Astrocyte (in vitro differentiated cells and primary cell): ENCODE measurements at regions not wholly inside any gene's neighbourhood (a gene's known extent, or its start where the extent isn't known, plus 50 kb on each side); places are given as distances from the start of the nearest gene placed in this dataset.

Experiments used
- DNase-seq: peaks from one replicate; pipeline ENCODE4 v3.0.0-alpha.2; 2010; ENCODE audit warnings: low read depth
- FAIRE-seq: peaks from 2 replicates; lab custom pipeline; 2011; peaks lifted over from hg19 to GRCh38; lab: Jason Lieb, UNC
- H2AFZ ChIP-seq: 2 replicates; pipeline ENCODE4 v1.6.0; 2012; ENCODE audit warnings: low read depth, low read length, inconsistent platforms
- H3K27ac ChIP-seq: 2 replicates; pipeline ENCODE4 v1.5.1; 2011; ENCODE audit warnings: low read depth, low read length, inconsistent platforms
- H3K27me3 ChIP-seq: 2 replicates; pipeline ENCODE4 v1.6.0; 2011; ENCODE audit warnings: low read length, inconsistent platforms; ENCODE audit not compliant: insufficient read depth
- H3K36me3 ChIP-seq: 2 replicates; pipeline ENCODE4 v1.5.1; 2011; ENCODE audit warnings: low read length, inconsistent platforms; ENCODE audit not compliant: insufficient read depth
- H3K4me1 ChIP-seq: 2 replicates; pipeline ENCODE4 v1.5.1; 2011; ENCODE audit warnings: low read length, inconsistent platforms; ENCODE audit not compliant: insufficient read depth
- H3K4me2 ChIP-seq: 2 replicates; pipeline ENCODE4 v1.6.0; 2012; ENCODE audit warnings: low read length, inconsistent platforms
- H3K4me3 ChIP-seq: 2 replicates; pipeline ENCODE4 v1.5.1; 2011; ENCODE audit warnings: low read depth, mild to moderate bottlenecking, low read length, inconsistent platforms; ENCODE audit not compliant: insufficient read depth
- H3K79me2 ChIP-seq: 2 replicates; pipeline ENCODE4 v1.6.0; 2012; ENCODE audit warnings: mild to moderate bottlenecking, low read length, inconsistent platforms; ENCODE audit not compliant: insufficient read depth
- H3K9ac ChIP-seq: 2 replicates; pipeline ENCODE4 v1.6.0; 2012; ENCODE audit warnings: mild to moderate bottlenecking, low read length, inconsistent platforms
- H3K9me3 ChIP-seq: 2 replicates; pipeline ENCODE4 v1.5.1; 2012; ENCODE audit warnings: low read depth, mild to moderate bottlenecking, low read length, inconsistent platforms; ENCODE audit not compliant: insufficient read depth
- H4K20me1 ChIP-seq: 2 replicates; pipeline ENCODE4 v1.6.0; 2012; ENCODE audit warnings: low read length, inconsistent platforms; ENCODE audit not compliant: insufficient read depth
- H3K27ac Mint-ChIP-seq: one replicate; pipeline ENCODE4 v1.8.0; 2021; ENCODE audit warnings: mild to moderate bottlenecking, mixed read lengths; ENCODE audit not compliant: unreplicated experiment
- H3K27me3 Mint-ChIP-seq: one replicate; pipeline ENCODE4 v1.8.0; 2021; ENCODE audit warnings: low read depth, mixed read lengths; ENCODE audit not compliant: unreplicated experiment
- H3K36me3 Mint-ChIP-seq: one replicate; pipeline ENCODE4 v1.8.0; 2021; ENCODE audit warnings: low read depth, mixed read lengths; ENCODE audit not compliant: unreplicated experiment
- H3K4me1 Mint-ChIP-seq: one replicate; pipeline ENCODE4 v1.8.0; 2021; ENCODE audit warnings: low read depth, mixed read lengths; ENCODE audit not compliant: unreplicated experiment
- H3K4me3 Mint-ChIP-seq: one replicate; pipeline ENCODE4 v1.8.0; 2021; ENCODE audit warnings: mild to moderate bottlenecking, moderate library complexity, mixed read lengths; ENCODE audit not compliant: unreplicated experiment
- H3K9me3 Mint-ChIP-seq: one replicate; pipeline ENCODE4 v1.8.0; 2021; ENCODE audit warnings: mild to moderate bottlenecking, mixed read lengths; ENCODE audit not compliant: unreplicated experiment
- CTCF ChIP-seq: IDR thresholded peaks from 2 replicates; pipeline ENCODE4 v1.5.1; 2011; ENCODE audit warnings: low read depth, mild to moderate bottlenecking, inconsistent platforms, low read length, moderate library complexity; ENCODE audit not compliant: insufficient read depth
- EZH2 ChIP-seq: IDR thresholded peaks from 2 replicates; pipeline ENCODE4 v1.6.1; 2012; ENCODE audit warnings: mild to moderate bottlenecking, low read length, inconsistent platforms; ENCODE audit not compliant: insufficient read depth

GRCh38 chr22:22796724-22797123, 90.9 kb upstream of the IGLL5 start:
- FAIRE-seq (no peak), DNase-seq (no peak)
- TF ChIP-seq CTCF = no peak
- no peak for TF ChIP-seq EZH2
- Mint-ChIP-seq H3K27ac (no peak overlapping the region), H3K36me3 (no peaks in the 10 kb centered on the region), H3K4me3 (no peak overlapping the region), H3K9me3 (no peaks in the 10 kb centered on the region), H3K4me1 (peaks cover 4% of the 10 kb centered on the region), H3K27me3 (peaks cover 47% of the 10 kb centered on the region)
- Histone ChIP-seq H3K27me3 (no peaks in the 10 kb centered on the region), H3K4me1 (no peaks in the 10 kb centered on the region), H3K4me3 (no peak overlapping the region), H3K4me2 (no peak overlapping the region), H3K9ac (no peak overlapping the region), H3K36me3 (no peaks in the 10 kb centered on the region), H3K9me3 (no peaks in the 10 kb centered on the region), H3K27ac (no peak overlapping the region), H3K79me2 (no peaks in the 10 kb centered on the region), H2AFZ (no peak overlapping the region), H4K20me1 (no peaks in the 10 kb centered on the region)

GRCh38 chr22:22798232-22798616, 89.4 kb upstream of the IGLL5 start:
- Mint-ChIP-seq H3K27me3 (peaks cover 48% of the 10 kb centered on the region), H3K27ac (no peak overlapping the region), H3K9me3 (no peaks in the 10 kb centered on the region), H3K4me1 (peaks cover 4% of the 10 kb centered on the region), H3K36me3 (no peaks in the 10 kb centered on the region), H3K4me3 (no peak overlapping the region)
- no peak for TF ChIP-seq EZH2
- TF ChIP-seq CTCF = no peak
- Histone ChIP-seq H4K20me1 (no peaks in the 10 kb centered on the region), H3K9ac (no peak overlapping the region), H3K36me3 (no peaks in the 10 kb centered on the region), H2AFZ (no peak overlapping the region), H3K27me3 (no peaks in the 10 kb centered on the region), H3K4me1 (no peaks in the 10 kb centered on the region), H3K4me2 (no peak overlapping the region), H3K27ac (no peak overlapping the region), H3K4me3 (no peak overlapping the region), H3K79me2 (no peaks in the 10 kb centered on the region), H3K9me3 (no peaks in the 10 kb centered on the region)
- no peak for DNase-seq
- FAIRE-seq = no peak

- FAIRE-seq = no peak
- no peak overlapping the region for H3K9ac ChIP-seq
- Mint-ChIP-seq H3K27ac (no peak overlapping the region), H3K36me3 (no peaks in the 10 kb centered on the region), H3K9me3 (no peaks in the 10 kb centered on the region), H3K4me1 (peaks cover 4% of the 10 kb centered on the region), H3K4me3 (no peak overlapping the region), H3K27me3 (peaks cover 50% of the 10 kb centered on the region)
- no peaks in the 10 kb centered on the region for H3K79me2 ChIP-seq
- H2AFZ ChIP-seq = no peak overlapping the region
- no peaks in the 10 kb centered on the region for H3K27me3 ChIP-seq
- no peaks in the 10 kb centered on the region for H3K36me3 ChIP-seq
- H4K20me1 ChIP-seq = no peaks in the 10 kb centered on the region
- no peaks in the 10 kb centered on the region for H3K4me1 ChIP-seq
- no peak for TF ChIP-seq CTCF
- TF ChIP-seq EZH2 = no peak
- no peak for DNase-seq
- no peak overlapping the region for H3K4me3 ChIP-seq
- no peak overlapping the region for H3K4me2 ChIP-seq
- no peak overlapping the region for H3K27ac ChIP-seq
- H3K9me3 ChIP-seq = no peaks in the 10 kb centered on the region
Observed at GRCh38 chr22:22798716-22799115, 88.9 kb upstream of the IGLL5 start.
